ENCODE measurements at regions not wholly inside any gene's neighbourhood (a gene's known extent, or its start where the extent isn't known, plus 50 kb on each side); places are given as distances from the start of the nearest gene placed in this dataset.

GRCh38 chr2:45154144-45154543 lies 144.9 kb upstream of the SIX2 start:
- Histone ChIP-seq H3K9ac (ENCODE audit: insufficient read depth, low read length, poor library complexity, severe bottlenecking) (no peak overlapping the region), H4K20me1 (ENCODE audit: insufficient read depth, low read length) (no peaks in the 10 kb centered on the region), H3K4me3 (replicated peaks in 1 of 3; ENCODE audit: low read depth in 2 of 3, low read length in 3 of 3) (no peak overlapping the region), H3K79me2 (ENCODE audit: insufficient read depth, low read length) (no peaks in the 10 kb centered on the region), H3K27me3 (ENCODE audit: control insufficient read depth in 2 of 2, insufficient read depth in 2 of 2, low read length in 2 of 2) (peaks cover 4 to 10% of the 10 kb centered on the region in 2 donors), H3K4me1 (ENCODE audit: control insufficient read depth in 1 of 2, insufficient read depth in 2 of 2, low read length in 2 of 2) (no peaks in the 10 kb centered on the region), H2AFZ (ENCODE audit: insufficient read depth, low read depth, low read length, poor library complexity, severe bottlenecking) (no peak overlapping the region), H3K4me2 (replicated peaks; ENCODE audit: extremely low read depth, low read length, poor library complexity, severe bottlenecking) (no peak overlapping the region), H3K9me3 (replicated peaks in 1 of 2; ENCODE audit: control insufficient read depth in 1 of 2, insufficient read depth in 1 of 2, low read length in 2 of 2) (peaks cover 12 to 15% of the 10 kb centered on the region in 2 donors), H3K27ac (ENCODE audit: low read depth in 1 of 2, low read length in 2 of 2) (no peak overlapping the region), H3K36me3 (replicated peaks in 1 of 2; ENCODE audit: control insufficient read depth in 1 of 2, insufficient read depth in 2 of 2, low read length in 2 of 2) (no peaks in the 10 kb centered on the region)
- WGBS (ENCODE audit: insufficient coverage) = no CpG with 5 or more reads among the region's 1 CpG
- Mint-ChIP-seq H3K9me3 (peaks cover 12 to 24% (median 19%) of the 10 kb centered on the region in 7 donors), H3K27me3 (ENCODE audit: low read depth in 3 of 3) (peaks cover 0 to 26% (median 22%) of the 10 kb centered on the region in 3 donors), H3K4me3 (no peak overlapping the region), H3K27ac (no peak overlapping the region), H3K4me1 (no peaks in the 10 kb centered on the region), H3K36me3 (no peaks in the 10 kb centered on the region)
- TF ChIP-seq, protein P1, sequence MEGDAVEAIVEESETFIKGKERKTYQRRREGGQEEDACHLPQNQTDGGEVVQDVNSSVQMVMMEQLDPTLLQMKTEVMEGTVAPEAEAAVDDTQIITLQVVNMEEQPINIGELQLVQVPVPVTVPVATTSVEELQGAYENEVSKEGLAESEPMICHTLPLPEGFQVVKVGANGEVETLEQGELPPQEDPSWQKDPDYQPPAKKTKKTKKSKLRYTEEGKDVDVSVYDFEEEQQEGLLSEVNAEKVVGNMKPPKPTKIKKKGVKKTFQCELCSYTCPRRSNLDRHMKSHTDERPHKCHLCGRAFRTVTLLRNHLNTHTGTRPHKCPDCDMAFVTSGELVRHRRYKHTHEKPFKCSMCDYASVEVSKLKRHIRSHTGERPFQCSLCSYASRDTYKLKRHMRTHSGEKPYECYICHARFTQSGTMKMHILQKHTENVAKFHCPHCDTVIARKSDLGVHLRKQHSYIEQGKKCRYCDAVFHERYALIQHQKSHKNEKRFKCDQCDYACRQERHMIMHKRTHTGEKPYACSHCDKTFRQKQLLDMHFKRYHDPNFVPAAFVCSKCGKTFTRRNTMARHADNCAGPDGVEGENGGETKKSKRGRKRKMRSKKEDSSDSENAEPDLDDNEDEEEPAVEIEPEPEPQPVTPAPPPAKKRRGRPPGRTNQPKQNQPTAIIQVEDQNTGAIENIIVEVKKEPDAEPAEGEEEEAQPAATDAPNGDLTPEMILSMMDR (IDR thresholded peaks at IDR 0.05) = no peak
- intact Hi-C loops (cut with micrococcal nuclease) = no loop called here
- DNase-seq = no peak

DNA sequence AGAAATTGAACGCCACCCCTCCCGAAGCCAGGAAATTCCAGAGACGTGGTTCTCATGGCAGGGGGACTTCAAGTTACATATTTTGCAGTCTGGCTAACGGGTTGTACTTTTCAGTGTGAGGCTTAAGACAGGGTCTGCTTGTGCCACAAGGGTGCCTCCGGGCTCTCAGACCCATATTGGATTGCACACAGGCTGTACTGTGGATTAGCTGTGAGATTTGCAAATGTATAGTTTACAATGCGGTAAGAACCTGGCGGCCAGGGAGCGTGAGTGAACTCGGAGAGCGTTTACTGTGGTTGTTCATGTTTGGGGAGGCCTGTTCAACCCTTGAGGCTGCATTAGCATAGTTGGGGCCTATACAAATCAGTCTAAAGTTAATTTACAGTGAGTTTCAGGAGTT lies 143.9 kb upstream of the SIX2 start:
- Histone ChIP-seq H3K4me3 (replicated peaks in 1 of 3; ENCODE audit: low read depth in 2 of 3, low read length in 3 of 3) (no peak overlapping the region), H3K4me1 (ENCODE audit: control insufficient read depth in 1 of 2, insufficient read depth in 2 of 2, low read length in 2 of 2) (no peaks in the 10 kb centered on the region), H3K79me2 (ENCODE audit: insufficient read depth, low read length) (no peaks in the 10 kb centered on the region), H3K36me3 (replicated peaks in 1 of 2; ENCODE audit: control insufficient read depth in 1 of 2, insufficient read depth in 2 of 2, low read length in 2 of 2) (no peaks in the 10 kb centered on the region), H2AFZ (ENCODE audit: insufficient read depth, low read depth, low read length, poor library complexity, severe bottlenecking) (no peak overlapping the region), H3K4me2 (replicated peaks; ENCODE audit: extremely low read depth, low read length, poor library complexity, severe bottlenecking) (no peak overlapping the region), H3K27me3 (ENCODE audit: control insufficient read depth in 2 of 2, insufficient read depth in 2 of 2, low read length in 2 of 2) (peaks cover 4 to 10% of the 10 kb centered on the region in 2 donors), H3K27ac (ENCODE audit: low read depth in 1 of 2, low read length in 2 of 2) (no peak overlapping the region), H3K9ac (ENCODE audit: insufficient read depth, low read length, poor library complexity, severe bottlenecking) (no peak overlapping the region), H4K20me1 (ENCODE audit: insufficient read depth, low read length) (no peaks in the 10 kb centered on the region), H3K9me3 (replicated peaks in 1 of 2; ENCODE audit: control insufficient read depth in 1 of 2, insufficient read depth in 1 of 2, low read length in 2 of 2) (peaks cover 12 to 15% of the 10 kb centered on the region in 2 donors)
- Mint-ChIP-seq H3K27ac (no peak overlapping the region), H3K4me3 (no peak overlapping the region), H3K36me3 (no peaks in the 10 kb centered on the region), H3K4me1 (no peaks in the 10 kb centered on the region), H3K9me3 (peaks cover 12 to 25% (median 19%) of the 10 kb centered on the region in 7 donors), H3K27me3 (ENCODE audit: low read depth in 3 of 3) (peaks cover 2 to 24% (median 19%) of the 10 kb centered on the region in 3 donors)
- no peak for DNase-seq
- 92% methylated on average over 10 of the region's 10 CpGs for WGBS (ENCODE audit: insufficient coverage)
- TF ChIP-seq, protein P1 (IDR thresholded peaks at IDR 0.05) = no peak
- intact Hi-C loops (cut with micrococcal nuclease) = no loop called here

Data from CD14-positive monocyte (primary cell).